ENCODE measurements at regions not wholly inside any gene's neighbourhood (a gene's known extent, or its start where the extent isn't known, plus 50 kb on each side); places are given as distances from the start of the nearest gene placed in this dataset.

- TF ChIP-seq CTCF (conservative IDR thresholded peaks at IDR 0.05; ENCODE audit: low read depth, low read length) (no peak), EZH2phosphoT487 (IDR thresholded peaks at IDR 0.05; ENCODE audit: borderline replicate concordance, low read length) (no peak), EZH2 (IDR thresholded peaks at IDR 0.05; ENCODE audit: low read length, unreplicated experiment) (no peak)
Observed at GRCh38 chr7:123237-123636, 69.1 kb upstream of the FAM20C start.
